ENCODE measurements at regions not wholly inside any gene's neighbourhood (a gene's known extent, or its start where the extent isn't known, plus 50 kb on each side); places are given as distances from the start of the nearest gene placed in this dataset.
"Not testable (repeated sequence)": the region's sequence is repeated elsewhere in the genome, so short reads cannot be mapped to it uniquely, and the experiment has no call there.

GRCh38 chr3:21898316-21898715 lies 147.3 kb upstream of the ZNF385D start:
- no peak for FAIRE-seq

- no peak for FAIRE-seq
These were observed 150.5 kb upstream of the ZNF385D start for GRCh38 chr3:21901484-21901883.

DNA sequence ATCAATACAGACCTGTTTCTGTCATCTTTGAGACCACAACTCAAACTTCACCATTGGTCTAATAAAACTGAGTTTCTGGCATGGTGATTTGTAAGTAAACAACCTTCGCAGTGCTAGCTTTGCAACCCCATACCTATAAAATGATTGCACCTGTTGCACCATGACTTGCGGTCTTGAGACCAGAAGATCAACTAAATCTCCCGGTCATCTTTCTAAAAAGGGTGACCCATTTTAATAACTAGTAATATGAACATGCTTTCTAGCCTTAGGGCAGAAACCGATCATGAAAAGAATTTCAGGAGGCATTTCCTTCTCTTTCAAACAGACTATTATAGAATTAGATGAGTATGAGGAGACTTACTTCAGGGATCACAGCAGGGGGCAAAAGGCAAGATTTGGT lies 151.9 kb upstream of the ZNF385D start:
- FAIRE-seq: no peak

- no peak for FAIRE-seq
These were observed 158.1 kb upstream of the ZNF385D start for GRCh38 chr3:21909096-21909495.

- FAIRE-seq: no peak
These were observed 161.7 kb upstream of the ZNF385D start for GRCh38 chr3:21912711-21913110.

GRCh38 chr3:21913791-21914190 lies 162.8 kb upstream of the ZNF385D start:
- no peak for FAIRE-seq

DNA sequence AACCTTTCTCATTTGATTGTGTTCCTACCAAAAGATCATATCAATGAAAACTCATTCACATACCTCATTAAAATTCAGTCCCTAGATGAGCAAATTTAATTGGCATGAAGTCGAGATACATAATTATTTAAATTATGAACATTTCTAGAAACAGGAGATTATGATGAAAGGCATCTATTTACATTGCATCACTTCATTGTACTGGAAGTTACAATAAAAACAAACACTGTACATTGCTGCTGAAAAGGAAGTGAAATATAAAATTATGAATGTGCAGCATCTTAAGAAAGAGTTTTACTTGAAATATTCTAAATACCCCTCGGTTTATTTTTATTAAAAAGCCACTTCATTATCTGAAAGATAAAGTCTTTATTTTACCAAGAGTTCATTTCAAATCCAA lies 163.4 kb upstream of the ZNF385D start:
- FAIRE-seq: no peak

- no peak for FAIRE-seq
These were observed 168.4 kb upstream of the ZNF385D start for GRCh38 chr3:21919383-21919782.

DNA sequence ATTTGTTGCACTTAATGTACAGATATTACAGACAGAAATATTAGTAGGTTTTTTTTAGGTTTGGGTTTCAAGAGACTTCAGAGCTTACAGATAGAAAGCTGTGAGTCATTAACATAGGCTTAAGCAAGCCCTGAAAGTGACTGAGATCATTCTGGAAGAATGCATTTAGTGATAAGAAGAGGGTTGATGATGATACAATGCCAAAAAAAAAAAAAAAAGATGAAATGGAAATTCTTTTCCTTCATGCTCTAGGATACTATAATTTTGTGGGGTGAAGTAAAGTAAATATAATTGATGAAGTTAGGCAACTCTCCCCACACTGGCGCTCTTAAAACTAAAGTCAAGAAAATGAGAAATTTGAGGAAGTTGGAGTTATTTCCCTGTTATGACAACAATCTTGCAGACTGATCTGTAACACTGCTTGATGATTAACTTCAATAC lies 169.4 kb upstream of the ZNF385D start:
- no peak for FAIRE-seq

DNA sequence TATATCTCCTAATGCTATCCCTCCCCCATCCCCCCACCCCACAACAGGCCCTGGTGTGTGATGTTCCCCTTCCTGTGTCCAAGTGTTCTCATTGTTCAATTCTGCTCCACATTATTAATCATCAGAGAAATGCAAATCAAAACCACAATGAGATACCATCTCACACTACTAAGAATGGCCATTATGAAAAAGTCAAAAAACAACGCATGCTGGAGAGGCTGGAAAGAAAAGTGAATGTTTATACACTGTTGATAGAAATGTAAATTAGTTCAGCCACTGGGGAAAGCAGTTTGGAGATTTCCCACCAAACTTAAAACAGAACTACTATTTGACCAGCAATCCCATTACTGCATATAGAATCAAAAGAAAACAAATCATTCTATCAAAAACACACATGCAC lies 172.1 kb upstream of the ZNF385D start:
- FAIRE-seq: not testable (repeated sequence)

DNA sequence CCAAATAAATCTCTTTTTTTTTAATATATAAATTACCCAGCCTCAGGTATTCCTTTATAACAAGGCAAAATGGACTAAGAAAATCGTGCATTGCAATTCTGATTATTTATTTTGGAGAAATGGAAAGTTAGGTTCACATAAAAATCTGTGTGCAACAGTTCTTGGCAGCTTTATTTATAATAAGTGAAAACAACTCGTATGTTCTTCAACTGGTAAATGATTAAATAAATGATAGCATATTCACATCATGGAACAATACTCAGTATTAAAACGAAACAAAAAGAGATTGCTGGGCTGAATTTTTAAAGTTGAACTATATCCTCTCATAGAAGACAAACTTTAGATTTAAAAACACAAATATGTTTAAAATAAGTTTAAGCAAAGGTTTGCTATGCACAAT lies 176.3 kb upstream of the ZNF385D start:
- FAIRE-seq: no peak

GRCh38 chr3:21934591-21934990 lies 183.6 kb upstream of the ZNF385D start:
- no peak for FAIRE-seq

DNA sequence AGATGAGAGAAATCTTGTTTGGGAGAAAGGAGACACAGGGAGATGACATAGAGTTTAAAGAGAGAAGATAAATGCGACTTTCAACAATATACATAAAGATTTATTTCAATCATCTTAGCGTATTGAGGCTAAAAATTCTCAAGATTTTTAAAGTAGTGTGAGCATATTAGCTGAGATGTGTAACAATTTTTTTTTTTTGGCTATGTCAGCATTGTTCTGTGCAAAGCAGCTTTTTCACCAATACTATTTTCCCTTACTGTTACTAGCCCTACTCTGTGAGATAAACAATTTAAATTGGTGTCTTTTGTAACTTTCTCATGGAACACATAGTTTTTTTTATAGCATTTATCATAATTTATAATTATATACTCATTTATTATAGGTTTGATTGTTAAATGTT lies 185.2 kb upstream of the ZNF385D start:
- FAIRE-seq: no peak

DNA sequence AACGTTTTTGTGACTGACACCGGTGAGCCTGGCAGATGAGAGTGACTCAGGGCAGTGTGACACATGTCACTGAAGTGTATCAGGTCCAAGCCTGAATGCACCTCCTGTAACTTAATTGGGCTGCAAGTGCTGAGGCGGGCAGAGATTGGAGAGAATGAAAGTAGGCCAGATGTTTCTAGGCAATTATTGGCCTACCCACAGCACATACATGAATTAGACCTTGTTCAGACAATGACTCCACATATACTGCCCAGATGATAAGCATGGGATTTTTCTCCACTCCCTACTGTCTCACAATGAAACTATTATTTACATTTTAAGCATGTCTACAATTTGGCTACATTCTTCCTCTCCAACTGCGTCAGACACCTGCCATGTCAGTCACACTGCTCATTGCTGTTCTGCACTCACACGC lies 187.3 kb upstream of the ZNF385D start:
- FAIRE-seq: no peak

DNA sequence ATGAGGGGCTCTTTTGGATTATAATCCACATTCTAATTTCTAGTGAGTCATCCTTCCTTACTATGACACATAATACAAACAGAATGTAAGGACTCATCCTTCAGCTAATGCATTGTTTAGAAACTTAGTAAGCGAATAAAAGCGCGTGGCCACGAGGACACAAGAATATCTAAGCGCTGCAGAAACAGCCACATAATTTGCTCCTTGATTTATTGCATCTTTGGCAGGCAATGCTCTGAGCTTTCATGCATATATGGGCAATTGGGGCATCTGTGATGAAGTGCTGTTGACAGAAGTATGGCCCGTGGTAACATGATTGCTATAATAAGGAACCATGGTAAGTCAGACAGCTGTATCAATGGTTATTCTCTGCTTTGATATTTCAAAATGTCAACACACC lies 191.3 kb upstream of the ZNF385D start:
- FAIRE-seq: no peak

GRCh38 chr3:21944251-21944650 lies 193.2 kb upstream of the ZNF385D start:
- no peak for FAIRE-seq

DNA sequence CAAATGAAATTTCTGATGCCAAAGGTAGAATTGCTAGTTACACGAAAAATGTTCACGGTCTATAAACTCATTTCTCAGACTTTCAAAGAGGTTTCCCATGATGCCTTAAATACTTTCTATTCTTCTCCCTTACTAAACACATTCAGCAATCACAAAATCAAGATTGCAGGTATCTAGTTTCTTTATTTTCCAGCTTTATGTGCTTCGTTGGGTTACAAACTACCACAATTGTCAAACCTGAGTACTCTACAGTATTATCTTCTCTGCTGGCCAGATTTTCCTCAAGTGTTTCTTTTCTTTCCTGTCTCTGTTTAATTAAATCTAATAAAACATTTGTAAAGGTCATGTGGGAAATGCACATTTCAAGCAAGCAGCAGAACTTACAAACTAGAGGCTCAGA lies 201.8 kb upstream of the ZNF385D start:
- no peak for FAIRE-seq

DNA sequence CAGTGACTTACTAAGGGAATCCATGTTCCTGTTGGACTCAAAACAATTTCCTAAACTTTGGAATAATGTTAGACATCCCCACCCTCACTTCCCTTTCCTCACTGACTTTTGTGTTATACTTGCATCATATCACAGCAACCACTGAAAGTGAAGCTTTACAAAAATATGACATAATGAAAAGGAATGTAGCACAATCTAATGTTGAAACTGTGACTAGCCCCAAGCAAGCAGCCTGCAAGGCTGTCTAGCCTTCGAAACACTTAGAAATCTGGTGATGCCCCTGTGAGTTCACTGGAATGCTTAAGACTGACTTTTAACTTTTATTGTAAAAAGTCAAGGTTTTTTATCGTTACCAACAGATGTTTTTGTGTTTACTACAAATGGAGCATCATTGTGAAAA lies 203.7 kb upstream of the ZNF385D start:
- no peak for FAIRE-seq

GRCh38 chr3:21955406-21955805 lies 204.4 kb upstream of the ZNF385D start:
- no peak for FAIRE-seq

GRCh38 chr3:21960033-21960432 lies 209.0 kb upstream of the ZNF385D start:
- FAIRE-seq: no peak

DNA sequence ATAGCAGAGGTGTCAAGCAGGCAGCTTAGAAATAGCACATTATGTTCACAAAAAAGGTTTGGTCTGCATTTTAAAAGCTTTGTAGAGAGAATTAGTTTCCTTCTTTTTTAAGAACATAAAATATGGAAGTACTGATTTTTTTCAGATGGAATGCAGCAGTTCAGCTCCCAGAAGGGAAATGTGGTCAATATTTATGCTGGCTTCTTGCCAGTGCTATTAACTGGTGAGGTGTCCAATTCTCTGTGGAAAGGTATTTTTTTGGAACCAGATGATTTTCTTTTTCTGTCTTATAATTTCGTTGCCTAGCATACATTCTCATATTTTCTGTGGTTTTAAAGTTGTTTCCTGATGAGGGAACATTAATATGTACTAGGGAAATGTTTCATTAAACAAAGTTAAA lies 211.4 kb upstream of the ZNF385D start:
- FAIRE-seq: no peak

DNA sequence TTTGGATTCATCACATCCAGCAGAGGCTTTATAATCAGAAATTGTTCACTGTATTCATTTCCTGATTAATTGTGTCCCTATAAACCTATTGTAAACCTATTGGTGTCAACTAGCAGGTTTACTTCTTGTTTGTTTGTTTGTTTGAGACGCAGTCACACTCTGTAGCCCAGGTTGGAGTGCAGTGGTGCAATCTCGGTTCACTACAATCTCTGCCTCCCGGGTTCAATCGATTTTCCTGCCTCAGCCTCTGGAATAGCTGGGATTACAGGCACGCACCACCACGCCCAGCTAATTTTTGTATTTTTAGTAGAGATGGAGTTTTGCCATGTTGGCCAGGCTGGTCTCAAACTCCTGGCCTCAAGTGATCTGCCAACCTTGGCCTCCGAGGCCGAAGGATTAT lies 215.4 kb upstream of the ZNF385D start:
- not testable (repeated sequence) for FAIRE-seq

DNA sequence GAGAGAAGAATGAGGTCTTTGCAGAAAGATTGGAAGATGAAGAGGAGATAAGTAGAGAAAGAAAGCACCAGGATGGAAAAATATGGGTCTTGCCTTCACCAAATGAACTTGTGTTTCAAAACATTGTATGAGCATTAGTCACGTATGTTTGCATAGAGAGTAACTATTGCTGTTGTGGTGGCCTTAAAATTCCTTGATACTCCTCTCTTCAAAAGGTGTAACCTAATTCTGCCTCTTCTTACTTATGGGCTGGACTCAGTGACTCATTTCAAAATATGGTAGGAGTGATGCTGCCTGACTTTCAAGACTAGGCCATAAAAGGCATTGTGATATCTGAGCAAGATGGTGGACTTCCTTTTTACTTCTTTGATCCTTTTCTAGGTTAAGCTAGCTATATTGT lies 228.7 kb upstream of the ZNF385D start:
- FAIRE-seq: no peak

DNA sequence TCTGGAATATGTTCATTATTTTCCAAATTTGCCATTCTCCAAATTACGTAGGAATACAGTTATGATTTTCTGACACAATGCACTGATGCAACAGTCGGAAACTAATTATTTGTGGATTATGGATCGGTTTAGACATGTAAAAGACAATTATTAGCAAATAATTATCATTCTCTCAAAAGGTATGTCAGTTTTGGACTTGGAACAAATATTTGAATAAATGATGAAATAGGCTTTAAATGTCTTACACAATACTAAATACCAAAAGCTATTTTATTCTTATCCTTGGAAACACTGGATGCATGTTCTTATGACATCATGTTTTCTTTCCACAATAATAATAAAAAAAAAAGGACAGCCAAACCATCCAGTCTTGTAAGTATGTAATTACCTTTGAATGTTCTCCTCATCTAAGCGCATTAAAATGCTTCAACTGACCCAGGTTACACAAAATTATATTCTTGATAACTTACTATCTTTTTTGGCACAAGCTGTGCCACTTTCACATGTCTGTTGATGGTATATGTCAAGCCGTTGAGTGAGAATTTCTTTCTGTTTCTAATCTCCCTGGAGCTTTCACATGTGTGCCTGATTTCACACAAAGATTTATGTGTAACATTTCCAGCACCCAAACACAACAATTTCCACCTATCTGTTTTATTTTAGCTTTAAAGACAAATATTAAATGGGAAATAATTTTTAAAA lies 238.5 kb upstream of the ZNF385D start:
- no peak for FAIRE-seq

DNA sequence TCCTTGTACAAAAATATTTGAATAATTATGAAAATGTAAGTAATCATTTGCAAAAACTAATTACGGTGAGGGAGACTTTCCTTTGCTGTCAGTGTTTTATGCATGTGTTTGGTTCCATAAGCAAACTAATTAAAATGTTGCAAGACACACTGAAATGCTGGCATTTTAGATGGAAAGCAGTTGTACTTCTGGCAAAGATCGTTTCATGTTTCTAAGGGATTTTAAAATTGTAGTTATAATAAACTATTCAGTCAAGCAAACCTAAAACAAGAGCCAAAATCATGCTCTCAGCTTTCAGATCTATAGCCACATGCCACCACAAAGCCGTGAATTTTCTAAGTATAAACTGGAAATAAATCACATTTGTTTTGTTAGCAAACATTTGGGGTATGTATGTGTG lies 240.1 kb upstream of the ZNF385D start:
- no peak for FAIRE-seq
